Activated naive CD4-positive, alpha-beta T cell treated with anti-CD3 and anti-CD28 coated beads for 36 hours (primary cell): ENCODE measurements at regions not wholly inside any gene's neighbourhood (a gene's known extent, or its start where the extent isn't known, plus 50 kb on each side); places are given as distances from the start of the nearest gene placed in this dataset.

Experiments used
- CTCF ChIA-PET: fragments of 350-600 bp; sonication (Branson Sonifier 250); formaldehyde crosslinking; loops from one replicate; lab custom pipeline; 2021; ENCODE audit warnings: antibody characterized with exemption; lab: Charles Lee
- DNase-seq: peaks from one replicate; pipeline ENCODE4 v3.0.0-alpha.2; 2020
- H3K27ac Mint-ChIP-seq: one replicate; pipeline ENCODE4 v1.8.0; 2021; ENCODE audit warnings: mild to moderate bottlenecking, mixed read lengths
- H3K27me3 Mint-ChIP-seq: one replicate; pipeline ENCODE4 v1.8.0; 2021; ENCODE audit warnings: low read depth, mixed read lengths
- H3K36me3 Mint-ChIP-seq: one replicate; pipeline ENCODE4 v1.8.0; 2021; ENCODE audit warnings: low read depth, mixed read lengths
- H3K4me1 Mint-ChIP-seq: one replicate; pipeline ENCODE4 v1.8.0; 2021; ENCODE audit warnings: low read depth, mixed read lengths
- H3K4me3 Mint-ChIP-seq: one replicate; pipeline ENCODE4 v1.8.0; 2021; ENCODE audit warnings: mild to moderate bottlenecking, moderate library complexity, mixed read lengths
- H3K9me3 Mint-ChIP-seq: one replicate; pipeline ENCODE4 v1.8.0; 2021; ENCODE audit warnings: mixed read lengths
- intact Hi-C: fragments of 100-400 bp; cut with micrococcal nuclease; formaldehyde crosslinking; loops from one replicate; pipeline ENCODE4 v1.15.1; 2023

DNA sequence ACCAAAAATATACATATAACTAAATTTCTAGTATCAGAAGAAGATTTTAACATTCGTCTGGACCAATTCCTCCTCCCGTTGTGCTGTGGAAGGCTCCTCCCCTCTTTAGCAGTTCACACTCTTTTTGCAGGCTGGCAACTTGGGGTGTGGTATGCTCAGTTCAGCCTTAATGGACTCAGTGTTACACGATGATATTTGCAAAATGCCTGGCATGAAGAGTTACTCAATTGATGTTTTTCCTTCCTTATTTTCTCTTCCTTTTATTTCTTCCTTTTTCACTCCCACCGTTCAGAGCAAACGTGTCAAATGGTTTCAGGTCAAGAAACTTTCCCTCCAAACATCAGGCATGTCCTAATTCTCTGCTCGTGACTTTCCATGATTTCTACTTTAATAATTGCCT lies 248.3 kb downstream of the PHF14 start:
- H3K4me3 Mint-ChIP-seq, result no peak overlapping the region
- peaks cover 3% of the 10 kb centered on the region for H3K27me3 Mint-ChIP-seq
- CTCF ChIA-PET, result no interaction called here
- H3K27ac Mint-ChIP-seq, result no peak overlapping the region
- no peaks in the 10 kb centered on the region for H3K9me3 Mint-ChIP-seq
- H3K4me1 Mint-ChIP-seq, result no peaks in the 10 kb centered on the region
- no peak for DNase-seq
- H3K36me3 Mint-ChIP-seq, result no peaks in the 10 kb centered on the region
- intact Hi-C loops, result no loop called here

DNA sequence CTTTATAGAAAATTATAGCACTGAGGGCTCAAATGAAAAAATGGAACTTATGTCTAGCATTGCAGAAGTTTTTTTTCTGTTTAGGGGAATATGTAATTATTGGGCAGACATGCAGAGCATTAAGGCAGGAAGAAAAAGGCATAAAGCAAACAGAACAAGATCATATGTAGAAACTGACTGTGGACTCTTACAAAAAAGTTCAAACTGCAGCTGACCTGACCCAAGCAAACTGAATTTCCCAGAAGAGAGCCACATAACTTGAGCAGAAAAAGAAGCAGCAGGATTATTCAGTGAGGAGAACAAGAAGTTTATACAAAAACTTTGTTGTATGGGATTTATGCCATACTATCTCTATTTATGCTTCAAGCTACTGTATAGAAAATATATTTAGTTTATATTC lies 250.9 kb downstream of the PHF14 start:
- intact Hi-C loops, result no loop called here
- H3K27ac Mint-ChIP-seq, result no peak overlapping the region
- H3K4me1 Mint-ChIP-seq, result no peaks in the 10 kb centered on the region
- peaks cover 2% of the 10 kb centered on the region for H3K27me3 Mint-ChIP-seq
- H3K4me3 Mint-ChIP-seq, result no peak overlapping the region
- DNase-seq, result no peak
- no peaks in the 10 kb centered on the region for H3K36me3 Mint-ChIP-seq
- CTCF ChIA-PET, result interaction anchor here (2.6 kb wide), 1 partner anchor 13 kb away, joined by 15 read pairs; no protein-coding TSS in a partner anchor
- no peaks in the 10 kb centered on the region for H3K9me3 Mint-ChIP-seq

DNA sequence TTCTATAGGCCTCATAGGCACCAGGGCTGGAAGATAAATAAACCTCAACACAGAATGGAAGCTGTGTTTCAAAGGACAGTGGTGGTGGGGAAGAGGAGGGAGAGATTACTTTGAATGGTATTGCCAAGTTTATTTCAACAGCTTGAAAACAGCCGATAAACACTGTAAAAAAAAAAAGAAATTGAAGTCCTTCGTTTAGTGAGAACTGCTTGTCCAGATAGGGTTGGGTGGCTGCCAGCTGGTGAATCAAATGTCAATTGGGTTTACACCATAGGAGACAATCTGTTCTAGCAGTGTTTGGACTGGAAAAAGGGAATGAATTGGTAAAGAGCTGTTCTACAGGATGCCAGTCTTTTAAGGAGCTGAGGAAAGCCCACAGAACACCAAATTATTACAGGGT lies 254.8 kb downstream of the PHF14 start:
- Mint-ChIP-seq H3K4me3 (no peak overlapping the region), H3K27ac (no peak overlapping the region), H3K27me3 (peaks cover 3% of the 10 kb centered on the region), H3K36me3 (no peaks in the 10 kb centered on the region), H3K4me1 (no peaks in the 10 kb centered on the region), H3K9me3 (no peaks in the 10 kb centered on the region)
- CTCF ChIA-PET, result no interaction called here
- intact Hi-C loops, result no loop called here
- no peak for DNase-seq

DNA sequence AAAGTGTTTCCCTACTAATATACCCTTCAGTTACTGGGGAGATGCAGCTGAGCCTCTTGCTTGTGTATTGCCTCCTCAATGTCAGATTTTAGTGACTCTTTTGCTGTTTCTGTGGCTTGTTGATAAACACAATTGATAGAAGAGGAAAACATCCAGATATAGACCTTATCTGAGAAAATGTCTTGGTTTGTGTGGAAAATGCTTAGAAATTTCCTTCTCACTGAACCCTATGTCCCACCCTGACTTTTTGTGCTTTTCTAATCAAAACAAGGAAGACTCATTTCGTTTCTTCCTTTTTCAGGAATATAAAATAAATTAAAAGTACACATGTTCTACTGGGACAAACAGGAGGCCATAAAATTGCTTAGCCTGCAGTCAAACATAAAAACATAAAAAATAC lies 257.5 kb downstream of the PHF14 start:
- no peaks in the 10 kb centered on the region for H3K9me3 Mint-ChIP-seq
- no peaks in the 10 kb centered on the region for H3K4me1 Mint-ChIP-seq
- H3K27me3 Mint-ChIP-seq, result peaks cover 1% of the 10 kb centered on the region
- no peak overlapping the region for H3K4me3 Mint-ChIP-seq
- DNase-seq, result no peak
- intact Hi-C loops, result no loop called here
- H3K27ac Mint-ChIP-seq, result no peak overlapping the region
- no peaks in the 10 kb centered on the region for H3K36me3 Mint-ChIP-seq
- CTCF ChIA-PET, result no interaction called here

DNA sequence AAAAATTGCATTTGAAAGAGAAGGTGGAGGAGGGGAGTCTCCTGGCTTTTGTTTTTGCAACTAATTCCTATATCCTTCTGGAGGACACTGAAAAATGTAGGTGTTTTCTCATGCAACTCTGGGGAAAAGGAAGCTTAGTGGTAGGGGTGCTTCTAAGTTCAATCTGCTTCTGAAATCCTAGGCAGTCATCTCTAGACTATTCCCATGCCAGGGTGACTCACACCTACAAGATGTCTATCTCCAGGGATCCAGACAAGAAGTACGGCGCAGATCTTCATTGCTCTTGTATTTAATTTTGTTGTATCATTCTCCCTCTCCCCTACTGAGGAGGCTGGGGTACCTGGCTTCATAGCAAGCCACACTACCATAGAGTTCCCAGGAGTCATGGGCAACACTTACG lies 258.8 kb downstream of the PHF14 start:
- CTCF ChIA-PET, result interaction anchor here (1.3 kb wide), 1 partner anchor 20 kb away, joined by 3 read pairs; no protein-coding TSS in a partner anchor
- no peak overlapping the region for H3K4me3 Mint-ChIP-seq
- no peak for DNase-seq
- intact Hi-C loops, result no loop called here
- H3K9me3 Mint-ChIP-seq, result no peaks in the 10 kb centered on the region
- no peaks in the 10 kb centered on the region for H3K4me1 Mint-ChIP-seq
- peaks cover 1% of the 10 kb centered on the region for H3K27me3 Mint-ChIP-seq
- H3K36me3 Mint-ChIP-seq, result no peaks in the 10 kb centered on the region
- H3K27ac Mint-ChIP-seq, result no peak overlapping the region

DNA sequence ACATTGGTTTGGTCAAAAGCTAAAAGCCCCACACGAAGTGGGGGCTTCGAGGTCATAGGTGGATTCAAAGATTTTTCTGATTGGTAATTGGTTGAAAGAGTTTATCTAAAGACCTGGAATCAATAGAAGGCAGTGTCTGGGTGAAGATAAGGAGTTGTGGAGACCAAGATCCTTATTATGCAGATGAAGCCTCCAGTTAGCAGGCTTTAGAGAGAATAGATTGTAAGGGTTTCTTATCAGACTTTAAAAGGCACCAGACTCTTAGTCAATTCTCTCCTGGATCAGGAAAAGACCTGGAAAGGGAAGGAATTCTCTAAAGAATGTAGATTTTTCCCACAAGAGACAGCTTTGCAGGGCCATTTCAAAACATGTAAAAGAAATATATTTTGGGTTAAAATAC lies 260.2 kb downstream of the PHF14 start:
- Mint-ChIP-seq H3K27ac (no peak overlapping the region), H3K36me3 (no peaks in the 10 kb centered on the region), H3K4me3 (no peak overlapping the region), H3K4me1 (no peaks in the 10 kb centered on the region), H3K9me3 (no peaks in the 10 kb centered on the region), H3K27me3 (peaks cover 1% of the 10 kb centered on the region)
- no peak for DNase-seq
- intact Hi-C loops, result no loop called here
- CTCF ChIA-PET, result no interaction called here

DNA sequence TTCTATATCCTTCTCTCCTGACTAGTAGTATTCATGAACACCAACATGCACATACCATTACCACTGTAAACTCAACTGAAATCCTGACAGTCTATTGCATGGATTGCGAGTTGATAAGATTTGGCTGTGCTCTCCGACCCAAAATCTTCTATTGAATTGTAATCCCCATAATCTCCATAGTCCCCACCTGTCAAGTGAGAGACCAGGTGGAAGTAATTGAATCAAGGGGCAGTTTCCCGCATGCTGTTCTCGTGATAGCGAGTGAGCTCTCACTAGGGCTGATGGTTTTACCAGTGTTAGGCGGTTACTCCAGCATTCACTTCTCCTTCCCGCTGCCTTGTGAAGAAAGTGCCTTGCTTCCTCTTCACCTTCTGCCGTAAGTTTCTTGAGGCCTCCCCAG lies 261.8 kb downstream of the PHF14 start:
- H3K9me3 Mint-ChIP-seq, result no peaks in the 10 kb centered on the region
- no peak overlapping the region for H3K4me3 Mint-ChIP-seq
- CTCF ChIA-PET, result no interaction called here
- intact Hi-C loops, result no loop called here
- no peaks in the 10 kb centered on the region for H3K4me1 Mint-ChIP-seq
- DNase-seq, result no peak
- no peak overlapping the region for H3K27ac Mint-ChIP-seq
- no peaks in the 10 kb centered on the region for H3K36me3 Mint-ChIP-seq
- H3K27me3 Mint-ChIP-seq, result peaks cover 1% of the 10 kb centered on the region

DNA sequence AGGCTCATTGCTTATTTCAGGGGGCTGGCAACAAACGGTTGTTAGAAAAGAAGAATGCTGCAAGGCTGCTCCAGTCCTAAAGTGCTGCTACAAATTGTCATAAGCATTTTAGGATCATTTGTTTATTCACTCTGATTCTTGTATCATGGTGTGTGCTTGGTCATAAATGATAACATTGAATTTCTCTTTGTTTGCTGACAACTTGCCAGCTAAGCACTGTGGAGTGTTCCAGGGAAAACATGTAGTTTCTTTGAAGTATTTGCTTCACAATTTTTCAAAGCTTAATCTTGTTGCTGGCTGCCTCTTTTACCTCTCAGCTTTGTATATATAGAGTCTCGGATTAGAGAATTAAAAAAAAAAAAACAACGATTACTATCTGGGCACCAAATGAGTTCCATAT lies 263.0 kb downstream of the PHF14 start:
- Mint-ChIP-seq H3K4me3 (no peak overlapping the region), H3K27ac (no peak overlapping the region), H3K36me3 (no peaks in the 10 kb centered on the region), H3K27me3 (peaks cover 1% of the 10 kb centered on the region), H3K9me3 (no peaks in the 10 kb centered on the region), H3K4me1 (no peaks in the 10 kb centered on the region)
- CTCF ChIA-PET, result interaction anchor here (1.0 kb wide), 1 partner anchor 25 kb away, joined by 4 read pairs; no protein-coding TSS in a partner anchor
- intact Hi-C loops, result no loop called here
- no peak for DNase-seq

DNA sequence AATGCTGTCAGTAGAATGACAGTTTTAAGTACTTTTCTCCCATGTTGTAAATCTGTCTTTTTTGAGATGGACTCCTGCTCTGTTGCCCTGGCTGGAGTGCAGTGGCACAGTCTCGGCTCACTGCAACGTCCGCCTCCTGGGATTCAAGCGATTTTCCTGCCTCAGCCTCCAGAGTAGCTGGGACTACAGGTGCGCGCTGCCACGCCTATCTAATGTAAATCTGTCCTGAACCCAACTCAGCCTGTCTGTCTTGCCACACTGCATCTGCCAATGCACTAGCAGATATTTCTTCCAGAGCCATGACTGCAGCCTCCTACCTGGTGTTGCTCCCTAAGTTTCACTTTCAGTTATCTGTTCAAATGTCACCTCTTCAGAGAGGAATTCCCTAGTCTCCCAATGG lies 264.1 kb downstream of the PHF14 start:
- no peaks in the 10 kb centered on the region for H3K9me3 Mint-ChIP-seq
- CTCF ChIA-PET, result interaction anchor here (1.0 kb wide), 1 partner anchor 26 kb away, joined by 4 read pairs; no protein-coding TSS in a partner anchor
- no peak overlapping the region for H3K27ac Mint-ChIP-seq
- H3K4me1 Mint-ChIP-seq, result no peaks in the 10 kb centered on the region
- H3K27me3 Mint-ChIP-seq, result no peaks in the 10 kb centered on the region
- intact Hi-C loops, result no loop called here
- H3K4me3 Mint-ChIP-seq, result no peak overlapping the region
- DNase-seq, result no peak
- H3K36me3 Mint-ChIP-seq, result no peaks in the 10 kb centered on the region

DNA sequence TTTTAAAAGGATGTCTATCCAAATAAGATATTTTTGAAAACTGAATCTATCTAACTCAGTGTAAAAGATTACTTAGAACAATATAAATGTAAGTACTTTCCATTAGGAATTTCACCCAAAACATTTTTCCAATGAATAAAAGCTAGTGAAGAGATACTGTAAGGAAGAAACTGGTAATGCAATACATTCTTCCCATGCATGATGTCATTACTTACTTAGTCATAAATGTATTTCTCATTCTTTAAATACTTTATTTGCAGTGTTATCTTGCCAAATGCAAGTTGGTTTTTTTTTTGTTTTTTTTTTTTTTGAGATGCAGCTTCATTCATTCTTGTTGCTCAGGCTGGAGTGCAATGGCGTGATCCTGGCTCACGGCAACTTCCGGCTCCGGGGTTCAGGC lies 265.6 kb downstream of the PHF14 start:
- no peak for DNase-seq
- Mint-ChIP-seq H3K9me3 (no peaks in the 10 kb centered on the region), H3K36me3 (no peaks in the 10 kb centered on the region), H3K27ac (no peak overlapping the region), H3K4me3 (no peak overlapping the region), H3K27me3 (no peaks in the 10 kb centered on the region), H3K4me1 (no peaks in the 10 kb centered on the region)
- CTCF ChIA-PET, result interaction anchor here (1.4 kb wide), 1 partner anchor 27 kb away, joined by 5 read pairs; no protein-coding TSS in a partner anchor
- intact Hi-C loops, result no loop called here

DNA sequence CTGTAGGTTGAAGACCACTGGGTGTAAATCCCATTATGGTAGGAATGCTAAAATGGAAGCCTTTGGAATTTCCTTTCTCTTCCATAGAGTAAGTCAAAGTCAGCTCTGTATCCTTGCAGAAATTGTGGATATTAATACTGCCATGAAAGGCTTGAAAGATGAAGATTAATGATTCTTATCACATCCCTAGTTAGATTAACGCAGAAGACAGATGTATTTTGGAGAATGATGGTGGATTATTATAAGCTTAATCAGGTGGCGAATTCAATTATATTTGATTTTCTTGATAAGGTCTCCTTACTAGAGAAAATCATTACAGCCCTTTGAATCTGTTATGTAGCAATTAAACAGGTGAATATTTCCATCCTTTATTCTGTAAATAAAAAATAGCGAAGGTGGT lies 270.1 kb downstream of the PHF14 start:
- intact Hi-C loops, result no loop called here
- H3K36me3 Mint-ChIP-seq, result no peaks in the 10 kb centered on the region
- CTCF ChIA-PET, result no interaction called here
- H3K4me3 Mint-ChIP-seq, result no peak overlapping the region
- no peak for DNase-seq
- H3K9me3 Mint-ChIP-seq, result no peaks in the 10 kb centered on the region
- no peaks in the 10 kb centered on the region for H3K4me1 Mint-ChIP-seq
- no peaks in the 10 kb centered on the region for H3K27me3 Mint-ChIP-seq
- no peak overlapping the region for H3K27ac Mint-ChIP-seq

DNA sequence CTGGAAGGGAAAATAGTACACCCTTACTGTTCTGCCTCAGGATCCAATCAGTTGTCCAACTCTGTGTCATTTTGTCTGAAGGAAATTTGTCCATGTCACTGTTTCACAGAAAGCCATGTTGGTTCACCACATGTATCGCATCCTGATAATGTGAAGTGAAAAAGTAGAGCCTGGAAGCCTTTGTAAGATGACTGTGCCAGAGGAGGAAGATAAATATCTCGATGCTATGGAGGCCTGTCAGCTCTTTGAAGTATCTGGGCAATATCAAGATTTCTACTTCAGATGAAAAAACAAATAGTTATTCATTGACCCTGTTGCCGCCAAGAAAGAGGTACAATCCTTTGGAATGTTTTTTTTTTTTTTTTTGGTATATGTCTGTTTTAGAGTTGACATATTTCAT lies 270.5 kb downstream of the PHF14 start:
- no peak overlapping the region for H3K4me3 Mint-ChIP-seq
- H3K9me3 Mint-ChIP-seq, result no peaks in the 10 kb centered on the region
- no peak overlapping the region for H3K27ac Mint-ChIP-seq
- H3K36me3 Mint-ChIP-seq, result no peaks in the 10 kb centered on the region
- DNase-seq, result no peak
- no peaks in the 10 kb centered on the region for H3K27me3 Mint-ChIP-seq
- no peaks in the 10 kb centered on the region for H3K4me1 Mint-ChIP-seq
- intact Hi-C loops, result no loop called here
- CTCF ChIA-PET, result no interaction called here

DNA sequence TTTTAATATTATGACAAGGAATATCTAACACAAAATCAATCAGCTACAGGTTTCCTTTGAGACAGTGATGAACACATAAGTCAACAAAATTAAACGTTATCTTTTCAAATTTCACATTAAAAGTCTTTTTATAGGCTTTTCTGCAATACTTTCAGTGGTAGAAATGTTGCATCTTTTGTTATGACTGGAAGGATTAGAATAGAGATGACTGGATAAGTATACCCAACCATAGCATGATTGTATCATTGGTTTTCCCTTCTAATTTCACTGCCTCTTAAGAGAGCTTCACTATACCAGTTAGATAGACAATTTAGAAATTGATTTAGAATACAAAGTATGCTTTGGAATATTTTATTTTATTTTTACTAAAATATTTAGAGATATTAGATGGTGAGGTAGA lies 273.9 kb downstream of the PHF14 start:
- Mint-ChIP-seq H3K27me3 (peaks cover 3% of the 10 kb centered on the region), H3K4me3 (no peak overlapping the region), H3K9me3 (no peaks in the 10 kb centered on the region), H3K36me3 (no peaks in the 10 kb centered on the region), H3K27ac (no peak overlapping the region), H3K4me1 (no peaks in the 10 kb centered on the region)
- intact Hi-C loops, result no loop called here
- CTCF ChIA-PET, result no interaction called here
- no peak for DNase-seq

DNA sequence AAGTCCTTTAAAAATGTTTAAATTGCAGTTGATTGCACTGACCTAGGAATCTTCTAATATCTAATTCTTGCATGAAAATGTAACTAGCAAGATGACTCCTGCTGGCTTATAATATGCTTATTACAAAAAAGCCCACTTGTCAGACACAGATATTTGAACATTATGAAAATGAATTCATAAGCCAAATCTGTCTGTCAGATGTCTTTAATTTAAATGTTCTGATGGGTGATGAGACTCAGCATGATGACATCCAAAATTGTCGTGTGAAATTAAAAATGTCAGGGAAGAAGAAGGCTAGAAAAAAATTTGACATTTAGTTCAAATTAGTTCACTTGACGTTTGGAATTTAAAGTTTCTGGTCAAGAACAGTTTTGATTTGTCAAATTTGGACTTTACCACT lies 277.8 kb downstream of the PHF14 start:
- Mint-ChIP-seq H3K9me3 (no peaks in the 10 kb centered on the region), H3K4me1 (no peaks in the 10 kb centered on the region), H3K27ac (no peak overlapping the region), H3K27me3 (peaks cover 3% of the 10 kb centered on the region), H3K36me3 (no peaks in the 10 kb centered on the region), H3K4me3 (no peak overlapping the region)
- DNase-seq, result no peak
- intact Hi-C loops, result loop anchor here (5.0 kb wide), 1 partner anchor 91 kb away; no protein-coding TSS in a partner anchor
- CTCF ChIA-PET, result no interaction called here
